SK-N-SH (cell line): ENCODE measurements at regions not wholly inside any gene's neighbourhood (a gene's known extent, or its start where the extent isn't known, plus 50 kb on each side); places are given as distances from the start of the nearest gene placed in this dataset.

ENCODE experiments used
- CTCF ChIA-PET: fragments of 300-600, 350-600 bp; formaldehyde crosslinking; extraction: SDS; loops from one replicate; lab custom pipeline; 2021; lab: Yijun Ruan, JAX
- POLR2A ChIA-PET: fragments of 350-600 bp; sonication (Branson Sonifier 250); formaldehyde crosslinking; extraction: SDS; loops from one replicate; lab custom pipeline; 2020; ENCODE audit warnings: antibody characterized with exemption, inconsistent platforms; lab: Yijun Ruan, JAX
- DNase-seq: peaks from one replicate; pipeline ENCODE4 v3.0.0; 2012
- H2AFZ ChIP-seq: fragments of 200-600 bp; sonication (generic); 2 replicates; pipeline ENCODE4 v1.8.1; 2016; ENCODE audit warnings: antibody characterized with exemption, mild to moderate bottlenecking, low read depth
- H3F3A ChIP-seq: fragments of 200-600 bp; sonication (generic); replicated peaks from 2 replicates; pipeline ENCODE3; 2016; ENCODE audit warnings: antibody characterized with exemption, mild to moderate bottlenecking; ENCODE audit not compliant: insufficient read depth
- H3K27ac ChIP-seq, 2 experiments: fragments of 200-500 bp in 1 of 2; fragments of 200-600 bp in 1 of 2; sonication (Bioruptor generic) in 1 of 2; sonication (generic), shearing (Covaris generic) in 1 of 2; 2 replicates each; pipeline versions ENCODE4 v1.5.1 to v1.6.1; 2014 to 2016; ENCODE audit warnings: low read depth in 2 of 2, inconsistent platforms in 1 of 2, low read length in 1 of 2, mild to moderate bottlenecking in 1 of 2, mixed read lengths in 1 of 2
- H3K27me3 ChIP-seq: fragments of 200-600 bp; sonication (generic), shearing (Covaris generic); 2 replicates; pipeline ENCODE4 v1.6.1; 2016; ENCODE audit warnings: mixed run types; ENCODE audit not compliant: insufficient read depth
- H3K36me3 ChIP-seq, 2 experiments: fragments of 200-500 bp in 1 of 2; fragments of 200-600 bp in 1 of 2; sonication (Bioruptor generic) in 1 of 2; sonication (generic) in 1 of 2; replicated peaks in 1 of 2; 2 replicates each; pipeline versions ENCODE3 to v1.5.1; 2014 to 2016; ENCODE audit warnings: low read length in 1 of 2, mild to moderate bottlenecking in 1 of 2; ENCODE audit not compliant: insufficient read depth in 2 of 2, control insufficient read depth in 1 of 2
- H3K4me1 ChIP-seq, 2 experiments: fragments of 200-500 bp in 1 of 2; fragments of 200-600 bp in 1 of 2; sonication (Bioruptor generic) in 1 of 2; sonication (generic), shearing (Covaris generic) in 1 of 2; 2 replicates each; pipeline versions ENCODE4 v1.5.1 to v1.6.1; 2014 to 2016; ENCODE audit warnings: low read depth in 1 of 2, low read length in 1 of 2, mixed run types in 1 of 2; ENCODE audit not compliant: insufficient read depth in 2 of 2, control insufficient read depth in 1 of 2
- H3K4me2 ChIP-seq: fragments of 200-600 bp; sonication (generic), shearing (Covaris generic); 2 replicates; pipeline ENCODE4 v1.6.1; 2017; ENCODE audit warnings: mixed run types
- H3K4me3 ChIP-seq, 2 experiments: fragments of 200-500 bp in 1 of 2; fragments of 200-600 bp in 1 of 2; sonication (Bioruptor generic) in 1 of 2; sonication (generic), shearing (Covaris generic) in 1 of 2; 2 replicates each; pipeline versions ENCODE4 v1.5.1 to v1.8.1; 2014 to 2016; ENCODE audit warnings: low read depth in 2 of 2, inconsistent platforms in 1 of 2, low read length in 1 of 2, mild to moderate bottlenecking in 1 of 2, mixed read lengths in 1 of 2, moderate library complexity in 1 of 2
- H3K79me2 ChIP-seq: fragments of 200-600 bp; sonication (generic); 2 replicates; pipeline ENCODE4 v1.8.1; 2017; ENCODE audit warnings: mild to moderate bottlenecking; ENCODE audit not compliant: insufficient read depth
- H3K9ac ChIP-seq: fragments of 200-600 bp; sonication (generic); 2 replicates; pipeline ENCODE4 v1.6.1; 2017; ENCODE audit warnings: mixed run types
- H3K9me2 ChIP-seq: fragments of 200-600 bp; sonication (generic); 2 replicates; pipeline ENCODE4 v1.6.1; 2017; ENCODE audit warnings: mixed run types
- H3K9me3 ChIP-seq: fragments of 200-600 bp; sonication (generic); 2 replicates; pipeline ENCODE4 v1.6.1; 2017; ENCODE audit warnings: mixed run types, mild to moderate bottlenecking, moderate library complexity
- H4K20me1 ChIP-seq: fragments of 200-600 bp; sonication (generic); 2 replicates; pipeline ENCODE4 v1.6.1; 2017; ENCODE audit warnings: mild to moderate bottlenecking, mixed run types; ENCODE audit not compliant: insufficient read depth
- CHD2 ChIP-seq: fragments of 150-350 bp; IDR thresholded peaks from 2 replicates; pipeline ENCODE4 v1.6.1; 2018; ENCODE audit warnings: low read length; ENCODE audit not compliant: partially characterized antibody
- ELF1 ChIP-seq: IDR thresholded peaks from 2 replicates; pipeline ENCODE4 v1.4.0; 2012
- EP300 ChIP-seq, 2 experiments: IDR thresholded peaks; 2 replicates each; pipeline versions ENCODE4 v1.4.0 to v1.6.1; 2012; ENCODE audit warnings: borderline replicate concordance in 1 of 2, low read depth in 1 of 2, low read length in 1 of 2
- FOXJ3 ChIP-seq: sonication (generic); formaldehyde crosslinking; IDR thresholded peaks from 2 replicates; pipeline ENCODE4 v1.5.1; 2020; ENCODE audit warnings: mild to moderate bottlenecking, missing genetic modification reagents
- FOXM1 ChIP-seq: IDR thresholded peaks from 2 replicates; pipeline ENCODE4 v1.4.0; 2012; ENCODE audit warnings: low read depth, mild to moderate bottlenecking
- GABPA ChIP-seq: IDR thresholded peaks from 2 replicates; pipeline ENCODE4 v1.4.0; 2012; ENCODE audit warnings: low read depth, mild to moderate bottlenecking
- GATA2 ChIP-seq: sonication (generic); formaldehyde crosslinking; IDR thresholded peaks from 2 replicates; pipeline ENCODE4 v1.5.0; 2020; ENCODE audit warnings: mild to moderate bottlenecking, missing genetic modification reagents
- IRF3 ChIP-seq: fragments of 150-350 bp; IDR thresholded peaks from 2 replicates; pipeline ENCODE4 v1.6.1; 2016; ENCODE audit warnings: mild to moderate bottlenecking, low read depth, low read length
- MEF2A ChIP-seq: IDR thresholded peaks from 2 replicates; pipeline ENCODE4 v1.4.0; 2012; ENCODE audit warnings: low read depth, borderline replicate concordance
- MXI1 ChIP-seq: IDR thresholded peaks from 2 replicates; pipeline ENCODE4 v1.6.1; 2012; ENCODE audit warnings: mild to moderate bottlenecking, low read depth, low read length, improper control_type of control experiment
- NRF1 ChIP-seq: IDR thresholded peaks from 2 replicates; pipeline ENCODE4 v1.6.1; 2012; ENCODE audit warnings: low read depth, mild to moderate bottlenecking, low read length
- PBX3 ChIP-seq: IDR thresholded peaks from 2 replicates; pipeline ENCODE4; 2012
- POLR2AphosphoS5 ChIP-seq: IDR thresholded peaks from 2 replicates; pipeline ENCODE4 v1.6.1; 2012; ENCODE audit warnings: low read depth, low read length
- RAD21 ChIP-seq: IDR thresholded peaks from 2 replicates; pipeline ENCODE4 v1.6.1; 2012; ENCODE audit warnings: mild to moderate bottlenecking, low read length
- SIN3A ChIP-seq: IDR thresholded peaks from 2 replicates; pipeline ENCODE4 v1.6.1; 2012; ENCODE audit warnings: low read depth, mild to moderate bottlenecking, low read length, moderate library complexity, borderline replicate concordance
- SMC3 ChIP-seq: IDR thresholded peaks from 2 replicates; pipeline ENCODE4 v1.6.1; 2012; ENCODE audit warnings: low read depth, low read length, improper control_type of control experiment
- TAF1 ChIP-seq: IDR thresholded peaks from 2 replicates; pipeline ENCODE4 v1.6.1; 2012; ENCODE audit warnings: low read depth, mild to moderate bottlenecking, low read length, moderate library complexity, borderline replicate concordance
- TCF12 ChIP-seq: IDR thresholded peaks from 2 replicates; pipeline ENCODE4 v1.4.0; 2012
- USF2 ChIP-seq: fragments of 150-350 bp; IDR thresholded peaks from 2 replicates; pipeline ENCODE4 v1.6.1; 2017; ENCODE audit warnings: antibody characterized with exemption, low read length, low read depth, borderline replicate concordance
- WGBS: methylation state at CpG from one replicate; pipeline ENCODE4 v1.1.6; 2017; ENCODE audit warnings: low lambda C conversion rate; 5-methylcytosine and 5-hydroxymethylcytosine counted together

- no peak for TF ChIP-seq MXI1
- no peak for TF ChIP-seq RAD21
- no peak for TF ChIP-seq GABPA
- no peak for TF ChIP-seq NRF1
- TF ChIP-seq EP300 (IDR thresholded peaks at IDR 0.05; ENCODE audit: borderline replicate concordance in 1 of 2, low read depth in 1 of 2, low read length in 1 of 2): peak in 1 of 2 experiments; percentile 73; a peak in 1 of 4 replicates
- peak; percentile 87 for TF ChIP-seq PBX3
- no peak for TF ChIP-seq FOXM1
- TF ChIP-seq, all 33 proteins: peak for 11
Measured at GRCh38 chr11:10375280-10375971, 70.6 kb downstream of the ADM start (continued).

GRCh38 chr11:10376061-10376460, 71.2 kb downstream of the ADM start:
- DNase-seq: no peak
- Histone ChIP-seq H3K4me2 (peak overlapping the region; percentile 41; the same call in 1 of the 2 replicates), H3K36me3 (no peaks in the 10 kb centered on the region), H3K27ac (peak overlapping the region; percentile 71 to 79), H3F3A (peaks cover 23% of the 10 kb centered on the region), H3K9me2 (no peaks in the 10 kb centered on the region), H3K9ac (no peak overlapping the region), H3K4me3 (no peak overlapping the region), H3K27me3 (no peaks in the 10 kb centered on the region), H3K4me1 (peaks cover 22 to 30% of the 10 kb centered on the region in 2 experiments), H2AFZ (no peak overlapping the region), H3K9me3 (no peaks in the 10 kb centered on the region), H4K20me1 (no peaks in the 10 kb centered on the region), H3K79me2 (no peaks in the 10 kb centered on the region)
- ChIA-PET POLR2A (no interaction called here), CTCF (interaction anchor here (0.8 to 2.7 kb wide), 3 partner anchors 10 to 30 kb away, joined by 3 to 20 read pairs (median 10); no protein-coding TSS in a partner anchor)
- 91% methylated on average over 6 of the region's 6 CpGs for WGBS
- no peak for TF ChIP-seq GATA2 (CRISPR knock-in tag)
- TF ChIP-seq MEF2A: no peak
- no peak for TF ChIP-seq SMC3
- TF ChIP-seq USF2: no peak
- no peak for TF ChIP-seq FOXJ3 (CRISPR knock-in tag)
- no peak for TF ChIP-seq NRF1
- no peak for TF ChIP-seq SIN3A
- TF ChIP-seq ELF1: no peak
- TF ChIP-seq PBX3: no peak
- TF ChIP-seq POLR2AphosphoS5: no peak
- no peak for TF ChIP-seq TCF12
- no peak for TF ChIP-seq TAF1
- TF ChIP-seq CHD2: no peak
- TF ChIP-seq IRF3: no peak
